Thoracic aorta (tissue), 2 donors: ENCODE measurements at regions not wholly inside any gene's neighbourhood (a gene's known extent, or its start where the extent isn't known, plus 50 kb on each side); places are given as distances from the start of the nearest gene placed in this dataset.

Experiments
- ATAC-seq: fragments of 150-250 bp; one replicate; pipeline ENCODE4 v1.8.0; 2017; ENCODE audit warnings: low read depth; ENCODE audit not compliant: insufficient number of reproducible peaks, low FRiP score
- DNase-seq: peaks from one replicate; pipeline ENCODE4 v3.0.0-alpha.2; 2020; ENCODE audit warnings: low spot score
- H3K27ac ChIP-seq, 2 donors: fragments of 200-600 bp; sonication (generic); 1 replicate in 1 of 2; 2 replicates in 1 of 2; pipeline ENCODE4 v1.5.1; 2016; ENCODE audit warnings: mild to moderate bottlenecking in 2 of 2, moderate library complexity in 2 of 2
- H3K27me3 ChIP-seq: fragments of 200-600 bp; sonication (generic); replicated peaks from 2 replicates; pipeline ENCODE4 v1.6.0; 2016; ENCODE audit warnings: mild to moderate bottlenecking; ENCODE audit not compliant: insufficient read depth
- H3K36me3 ChIP-seq: fragments of 200-600 bp; sonication (generic); one replicate; pipeline ENCODE4 v1.5.1; 2016
- H3K4me1 ChIP-seq, 2 donors: fragments of 200-600 bp; sonication (generic); 1 replicate in 1 of 2; 2 replicates in 1 of 2; pipeline versions ENCODE4 v1.5.1 to v1.6.0; 2016; ENCODE audit warnings: low read depth in 2 of 2, mild to moderate bottlenecking in 1 of 2; ENCODE audit not compliant: control insufficient read depth in 1 of 2
- H3K4me3 ChIP-seq: fragments of 200-600 bp; sonication (generic); 2 replicates; pipeline ENCODE4 v1.5.1; 2016; ENCODE audit warnings: mild to moderate bottlenecking
- H3K9me3 ChIP-seq: fragments of 200-600 bp; sonication (generic); 2 replicates; pipeline ENCODE4 v1.5.1; 2016
- CTCF ChIP-seq: fragments of 200-600 bp; sonication (generic); IDR thresholded peaks from one replicate; pipeline ENCODE4 v1.5.1; 2019; ENCODE audit warnings: antibody characterized with exemption

- Histone ChIP-seq H3K27me3 (no peaks in the 10 kb centered on the region), H3K36me3 (no peaks in the 10 kb centered on the region), H3K9me3 (no peaks in the 10 kb centered on the region), H3K4me1 (no peaks in the 10 kb centered on the region), H3K27ac (no peak overlapping the region), H3K4me3 (no peak overlapping the region)
- ATAC-seq (no peak), DNase-seq (no peak)
- TF ChIP-seq CTCF: no peak
These were observed 85.2 kb upstream of the PPM1J start for GRCh38 chr1:112800289-112800688.

- Histone ChIP-seq H3K27me3 (no peaks in the 10 kb centered on the region), H3K4me3 (no peak overlapping the region), H3K9me3 (no peaks in the 10 kb centered on the region), H3K4me1 (no peaks in the 10 kb centered on the region), H3K27ac (no peak overlapping the region), H3K36me3 (no peaks in the 10 kb centered on the region)
- no peak for DNase-seq
- TF ChIP-seq CTCF: no peak
- ATAC-seq: no peak
These were observed 83.2 kb upstream of the PPM1J start for GRCh38 chr1:112798292-112798691.

GRCh38 chr1:112797224-112797623 is 82.1 kb upstream of the PPM1J start:
- no peaks in the 10 kb centered on the region for H3K4me1 ChIP-seq
- no peak for TF ChIP-seq CTCF
- H3K4me3 ChIP-seq: no peak overlapping the region
- no peaks in the 10 kb centered on the region for H3K36me3 ChIP-seq
- ATAC-seq: no peak
- no peaks in the 10 kb centered on the region for H3K9me3 ChIP-seq
- H3K27ac ChIP-seq: no peak overlapping the region
- H3K27me3 ChIP-seq: no peaks in the 10 kb centered on the region
- no peak for DNase-seq

GRCh38 chr1:112794654-112795239 is 79.6 kb upstream of the PPM1J start:
- no peak for ATAC-seq
- DNase-seq: no peak
- Histone ChIP-seq H3K36me3 (no peaks in the 10 kb centered on the region), H3K27me3 (no peaks in the 10 kb centered on the region), H3K4me1 (no peaks in the 10 kb centered on the region), H3K9me3 (no peaks in the 10 kb centered on the region), H3K27ac (no peak overlapping the region), H3K4me3 (no peak overlapping the region)
- TF ChIP-seq CTCF: no peak

- no peak for DNase-seq
- Histone ChIP-seq H3K4me3 (no peak overlapping the region), H3K27ac (no peak overlapping the region), H3K9me3 (no peaks in the 10 kb centered on the region), H3K4me1 (no peaks in the 10 kb centered on the region), H3K27me3 (no peaks in the 10 kb centered on the region), H3K36me3 (no peaks in the 10 kb centered on the region)
- TF ChIP-seq CTCF: no peak
- no peak for ATAC-seq
These were observed 78.8 kb upstream of the PPM1J start for GRCh38 chr1:112793631-112794565.
